Esophagus muscularis mucosa (tissue), 4 donors: ENCODE measurements at regions not wholly inside any gene's neighbourhood (a gene's known extent, or its start where the extent isn't known, plus 50 kb on each side); places are given as distances from the start of the nearest gene placed in this dataset.
"Not testable (repeated sequence)": the region's sequence is repeated elsewhere in the genome, so short reads cannot be mapped to it uniquely, and the experiment has no call there.

ENCODE experiments used
- DNase-seq: peaks from one replicate; pipeline ENCODE4 v3.0.0-alpha.2; 2017; ENCODE audit errors: extremely low spot score
- H3K27ac ChIP-seq, 4 donors: fragments of 200-600 bp; sonication (generic); replicated peaks in 1 of 4; 1 replicate in 3 of 4; 2 replicates in 1 of 4; pipeline ENCODE4 v1.5.1; 2016 to 2019; ENCODE audit warnings: mild to moderate bottlenecking in 1 of 4
- H3K27me3 ChIP-seq, 4 donors: fragments of 200-600 bp; sonication (generic); one replicate each; pipeline versions ENCODE4 v1.5.1 to v1.6.0; 2016 to 2019
- H3K36me3 ChIP-seq, 4 donors: fragments of 200-600 bp; sonication (generic); one replicate each; pipeline ENCODE4 v1.5.1; 2016 to 2019
- H3K4me1 ChIP-seq, 4 donors: fragments of 200-600 bp; sonication (generic); one replicate each; pipeline ENCODE4 v1.5.1; 2016 to 2019
- H3K4me3 ChIP-seq, 4 donors: fragments of 200-600 bp; sonication (generic); 1 replicate in 2 of 4; 2 replicates in 2 of 4; pipeline ENCODE4 v1.5.1; 2016 to 2019; ENCODE audit warnings: mild to moderate bottlenecking in 4 of 4, moderate library complexity in 1 of 4
- H3K9me3 ChIP-seq, 4 donors: fragments of 200-600 bp; sonication (generic); 1 replicate in 3 of 4; 2 replicates in 1 of 4; pipeline ENCODE4 v1.5.1; 2016 to 2019
- CTCF ChIP-seq, 3 experiments: fragments of 200-600 bp in 2 of 3; fragments of 450-650 bp in 1 of 3; sonication (generic) in 2 of 3; IDR thresholded peaks; one replicate each; pipeline ENCODE4 v1.5.1; 2017 to 2019; ENCODE audit warnings: antibody characterized with exemption in 3 of 3, mild to moderate bottlenecking in 2 of 3, moderate library complexity in 1 of 3
- EP300 ChIP-seq: sonication (generic); formaldehyde crosslinking; IDR thresholded peaks from one replicate; pipeline ENCODE4 v1.6.1; 2017; ENCODE audit warnings: antibody characterized with exemption
- POLR2A ChIP-seq: fragments of 450-650 bp; IDR thresholded peaks from one replicate; pipeline ENCODE4 v1.6.1; 2017; ENCODE audit warnings: antibody characterized with exemption, moderate library complexity, mild to moderate bottlenecking, low read depth
- POLR2AphosphoS5 ChIP-seq, 2 donors: sonication (generic); formaldehyde crosslinking; IDR thresholded peaks; one replicate each; pipeline ENCODE4 v1.6.1; 2017; ENCODE audit warnings: antibody characterized with exemption in 2 of 2
- WGBS: methylation state at CpG from one replicate; pipeline ENCODE4 v1.1.5; 2018; 5-methylcytosine and 5-hydroxymethylcytosine counted together
- intact Hi-C: fragments of 100-400 bp; cut with DNase I; formaldehyde crosslinking; loops from one replicate; pipeline ENCODE4 v1.15.1; 2023

GRCh38 chr14:83885837-83886293, 1644.1 kb upstream of the FLRT2 start:
- Histone ChIP-seq H3K27ac (no peak overlapping the region), H3K9me3 (no peaks in the 10 kb centered on the region), H3K27me3 (no peaks in the 10 kb centered on the region), H3K36me3 (no peaks in the 10 kb centered on the region), H3K4me3 (no peak overlapping the region), H3K4me1 (no peaks in the 10 kb centered on the region)
- TF ChIP-seq CTCF (IDR thresholded peaks at IDR 0.05), result no peak
- no peak for TF ChIP-seq POLR2AphosphoS5 (IDR thresholded peaks at IDR 0.05)
- TF ChIP-seq POLR2A, result no peak
- TF ChIP-seq EP300, result no peak
- WGBS, result 67% methylated on average over 4 of the region's 4 CpGs
- intact Hi-C loops, result no loop called here
- DNase-seq, result no peak

- H3K4me3 ChIP-seq, result no peak overlapping the region
- H3K27me3 ChIP-seq, result no peaks in the 10 kb centered on the region
- 89% methylated on average over 1 of the region's 1 CpG for WGBS
- no peak for TF ChIP-seq POLR2AphosphoS5 (IDR thresholded peaks at IDR 0.05)
- no peak for TF ChIP-seq EP300
- no peak for TF ChIP-seq POLR2A
- TF ChIP-seq CTCF (IDR thresholded peaks at IDR 0.05), result no peak
- no peak overlapping the region for H3K27ac ChIP-seq
- DNase-seq, result no peak
- no peaks in the 10 kb centered on the region for H3K4me1 ChIP-seq
- H3K9me3 ChIP-seq, result no peaks in the 10 kb centered on the region
- H3K36me3 ChIP-seq, result no peaks in the 10 kb centered on the region
- intact Hi-C loops, result no loop called here
These were observed 1642.1 kb upstream of the FLRT2 start for GRCh38 chr14:83887866-83888265.

GRCh38 chr14:83893447-83893846, 1636.5 kb upstream of the FLRT2 start:
- Histone ChIP-seq H3K4me3 (no peak overlapping the region), H3K36me3 (no peaks in the 10 kb centered on the region), H3K27me3 (no peaks in the 10 kb centered on the region), H3K9me3 (no peaks in the 10 kb centered on the region), H3K4me1 (no peaks in the 10 kb centered on the region), H3K27ac (no peak overlapping the region)
- DNase-seq, result no peak
- no peak for TF ChIP-seq POLR2A
- no peak for TF ChIP-seq POLR2AphosphoS5 (IDR thresholded peaks at IDR 0.05)
- TF ChIP-seq EP300, result no peak
- TF ChIP-seq CTCF (IDR thresholded peaks at IDR 0.05), result no peak
- intact Hi-C loops, result no loop called here

GRCh38 chr14:83894568-83894967, 1635.4 kb upstream of the FLRT2 start:
- no peak for DNase-seq
- no peak overlapping the region for H3K27ac ChIP-seq

GRCh38 chr14:83898558-83898957, 1631.4 kb upstream of the FLRT2 start:
- H3K9me3 ChIP-seq, intact Hi-C loops, DNase-seq, H3K36me3 ChIP-seq, H3K27ac ChIP-seq, H3K27me3 ChIP-seq, H3K4me3 ChIP-seq, H3K4me1 ChIP-seq: not testable (repeated sequence)
- 90% methylated on average over 2 of the region's 2 CpGs for WGBS

More at GRCh38 chr14:83894568-83894967, 1635.4 kb upstream of the FLRT2 start:
- H3K9me3 ChIP-seq, result no peaks in the 10 kb centered on the region
- no peaks in the 10 kb centered on the region for H3K36me3 ChIP-seq
- no peaks in the 10 kb centered on the region for H3K4me1 ChIP-seq
- intact Hi-C loops, result no loop called here
- TF ChIP-seq POLR2A, result no peak
- TF ChIP-seq EP300, result no peak
- TF ChIP-seq POLR2AphosphoS5 (IDR thresholded peaks at IDR 0.05), result no peak
- no peak for TF ChIP-seq CTCF (IDR thresholded peaks at IDR 0.05)
- no peaks in the 10 kb centered on the region for H3K27me3 ChIP-seq
- no peak overlapping the region for H3K4me3 ChIP-seq
